ENCODE measurements at regions not wholly inside any gene's neighbourhood (a gene's known extent, or its start where the extent isn't known, plus 50 kb on each side); places are given as distances from the start of the nearest gene placed in this dataset.
A peak's percentile ranks its signal among the peaks of the same experiment; 100 is the strongest.

- Histone ChIP-seq H3K27me3 (ENCODE audit: control insufficient read depth, insufficient read depth) (no peaks in the 10 kb centered on the region), H3K9me3 (ENCODE audit: control insufficient read depth, low read length) (no peaks in the 10 kb centered on the region), H3K27ac (ENCODE audit: low read length) (no peak overlapping the region), H3K4me3 (ENCODE audit: low read length) (no peak overlapping the region), H3K4me1 (ENCODE audit: control insufficient read depth, insufficient read depth, low read length) (no peaks in the 10 kb centered on the region)
- 86% methylated on average over 1 of the region's 1 CpG for WGBS
- ATAC-seq (no peak), DNase-seq (no peak)
- intact Hi-C loops (cut with DNase I), result no loop called here
Observed at GRCh38 chr11:30116512-30116911, 99.7 kb upstream of the KCNA4 start.

- WGBS, result 86% methylated on average over 4 of the region's 4 CpGs
- Histone ChIP-seq H3K9me3 (ENCODE audit: control insufficient read depth, low read length) (no peaks in the 10 kb centered on the region), H3K27me3 (ENCODE audit: control insufficient read depth, insufficient read depth) (no peaks in the 10 kb centered on the region), H3K4me1 (ENCODE audit: control insufficient read depth, insufficient read depth, low read length) (no peaks in the 10 kb centered on the region), H3K4me3 (ENCODE audit: low read length) (no peak overlapping the region), H3K27ac (ENCODE audit: low read length) (no peak overlapping the region)
- ATAC-seq (no peak), DNase-seq (no peak)
- intact Hi-C loops (cut with DNase I), result loop anchor here in 1 of 4 donors (10.0 kb wide), 1 partner anchor 795 kb away; no protein-coding TSS in a partner anchor
Observed at GRCh38 chr11:30120045-30120589, 103.3 kb upstream of the KCNA4 start.

- H3K27ac ChIP-seq (ENCODE audit: low read length), result no peak overlapping the region
- H3K4me3 ChIP-seq (ENCODE audit: low read length), result no peak overlapping the region
- H3K27me3 ChIP-seq (ENCODE audit: control insufficient read depth, insufficient read depth), result no peaks in the 10 kb centered on the region
- WGBS, result 55% methylated on average over 2 of the region's 2 CpGs
- ATAC-seq (no peak), DNase-seq (no peak)
- no peaks in the 10 kb centered on the region for H3K4me1 ChIP-seq (ENCODE audit: control insufficient read depth, insufficient read depth, low read length)
- H3K9me3 ChIP-seq (ENCODE audit: control insufficient read depth, low read length), result no peaks in the 10 kb centered on the region
- intact Hi-C loops (cut with DNase I), result loop anchor here in 2 of 4 donors (5.0 to 10.0 kb wide), 2 partner anchors 72 to 789 kb away; no protein-coding TSS in a partner anchor
Observed at GRCh38 chr11:30125456-30125855, 105.4 kb upstream of the FSHB start.

GRCh38 chr11:30128269-30128932 is 102.4 kb upstream of the FSHB start:
- no peaks in the 10 kb centered on the region for H3K9me3 ChIP-seq (ENCODE audit: control insufficient read depth, low read length)
- 40% methylated on average over 3 of the region's 3 CpGs for WGBS
- intact Hi-C loops (cut with DNase I), result loop anchor here in 2 of 4 donors (5.0 to 10.0 kb wide), 2 partner anchors 69 to 786 kb away; no protein-coding TSS in a partner anchor
- no peak overlapping the region for H3K27ac ChIP-seq (ENCODE audit: low read length)
- H3K4me3 ChIP-seq (ENCODE audit: low read length), result no peak overlapping the region
- H3K4me1 ChIP-seq (ENCODE audit: control insufficient read depth, insufficient read depth, low read length), result no peaks in the 10 kb centered on the region
- ATAC-seq (no peak), DNase-seq (no peak)
- H3K27me3 ChIP-seq (ENCODE audit: control insufficient read depth, insufficient read depth), result no peaks in the 10 kb centered on the region

GRCh38 chr11:30131535-30131934 is 99.3 kb upstream of the FSHB start:
- intact Hi-C loops (cut with DNase I), result loop anchor here in 1 of 4 donors (5.0 kb wide), 1 partner anchor 66 kb away; no protein-coding TSS in a partner anchor

GRCh38 chr11:30133281-30133680 is 97.5 kb upstream of the FSHB start:
- DNase-seq (no peak), ATAC-seq (no peak)
- Histone ChIP-seq H3K4me3 (ENCODE audit: low read length) (no peak overlapping the region), H3K4me1 (ENCODE audit: control insufficient read depth, insufficient read depth, low read length) (no peaks in the 10 kb centered on the region), H3K27ac (ENCODE audit: low read length) (no peak overlapping the region), H3K9me3 (ENCODE audit: control insufficient read depth, low read length) (no peaks in the 10 kb centered on the region), H3K27me3 (ENCODE audit: control insufficient read depth, insufficient read depth) (no peaks in the 10 kb centered on the region)
- 66% methylated on average over 4 of the region's 4 CpGs for WGBS
- intact Hi-C loops (cut with DNase I), result loop anchor here in 1 of 4 donors (5.0 kb wide), 1 partner anchor 64 kb away; no protein-coding TSS in a partner anchor

More at GRCh38 chr11:30131535-30131934, 99.3 kb upstream of the FSHB start:
- Histone ChIP-seq H3K27ac (ENCODE audit: low read length) (no peak overlapping the region), H3K9me3 (ENCODE audit: control insufficient read depth, low read length) (no peaks in the 10 kb centered on the region), H3K27me3 (ENCODE audit: control insufficient read depth, insufficient read depth) (no peaks in the 10 kb centered on the region), H3K4me3 (ENCODE audit: low read length) (no peak overlapping the region), H3K4me1 (ENCODE audit: control insufficient read depth, insufficient read depth, low read length) (no peaks in the 10 kb centered on the region)
- peak; percentile 45 to 87 for ATAC-seq
- no peak for DNase-seq
- 72% methylated on average over 2 of the region's 2 CpGs for WGBS

GRCh38 chr11:30143098-30143705 is 87.6 kb upstream of the FSHB start:
- DNase-seq (no peak), ATAC-seq (no peak)
- no peak overlapping the region for H3K4me3 ChIP-seq (ENCODE audit: low read length)
- WGBS, result 28% methylated on average over 3 of the region's 3 CpGs
- H3K9me3 ChIP-seq (ENCODE audit: control insufficient read depth, low read length), result no peaks in the 10 kb centered on the region
- H3K27ac ChIP-seq (ENCODE audit: low read length), result no peak overlapping the region
- no peaks in the 10 kb centered on the region for H3K27me3 ChIP-seq (ENCODE audit: control insufficient read depth, insufficient read depth)
- intact Hi-C loops (cut with DNase I), result no loop called here
- no peaks in the 10 kb centered on the region for H3K4me1 ChIP-seq (ENCODE audit: control insufficient read depth, insufficient read depth, low read length)

GRCh38 chr11:30147293-30147692 is 83.5 kb upstream of the FSHB start:
- Histone ChIP-seq H3K27ac (ENCODE audit: low read length) (no peak overlapping the region), H3K9me3 (ENCODE audit: control insufficient read depth, low read length) (no peaks in the 10 kb centered on the region), H3K27me3 (ENCODE audit: control insufficient read depth, insufficient read depth) (no peaks in the 10 kb centered on the region), H3K4me1 (ENCODE audit: control insufficient read depth, insufficient read depth, low read length) (no peaks in the 10 kb centered on the region), H3K4me3 (ENCODE audit: low read length) (no peak overlapping the region)
- WGBS, result 87% methylated on average over 5 of the region's 5 CpGs
- intact Hi-C loops (cut with DNase I), result no loop called here
- ATAC-seq (no peak), DNase-seq (no peak)

- H3K9me3 ChIP-seq (ENCODE audit: control insufficient read depth, low read length), result no peaks in the 10 kb centered on the region
- ATAC-seq (no peak), DNase-seq (no peak)
- no peak overlapping the region for H3K27ac ChIP-seq (ENCODE audit: low read length)
- WGBS, result 80% methylated on average over 1 of the region's 1 CpG
- no peaks in the 10 kb centered on the region for H3K4me1 ChIP-seq (ENCODE audit: control insufficient read depth, insufficient read depth, low read length)
- H3K4me3 ChIP-seq (ENCODE audit: low read length), result no peak overlapping the region
- no peaks in the 10 kb centered on the region for H3K27me3 ChIP-seq (ENCODE audit: control insufficient read depth, insufficient read depth)
- intact Hi-C loops (cut with DNase I), result no loop called here
Observed at GRCh38 chr11:30149998-30150397, 80.8 kb upstream of the FSHB start.

- intact Hi-C loops (cut with DNase I), result no loop called here
- peak; percentile 47 to 57 for ATAC-seq
- Histone ChIP-seq H3K27ac (ENCODE audit: low read length) (no peak overlapping the region), H3K4me3 (ENCODE audit: low read length) (no peak overlapping the region), H3K27me3 (ENCODE audit: control insufficient read depth, insufficient read depth) (no peaks in the 10 kb centered on the region), H3K4me1 (ENCODE audit: control insufficient read depth, insufficient read depth, low read length) (no peaks in the 10 kb centered on the region), H3K9me3 (ENCODE audit: control insufficient read depth, low read length) (no peaks in the 10 kb centered on the region)
- 11% methylated on average over 3 of the region's 3 CpGs for WGBS
- DNase-seq, result no peak
Observed at GRCh38 chr11:30150425-30150824, 80.4 kb upstream of the FSHB start.

- 84% methylated on average over 3 of the region's 3 CpGs for WGBS
- Histone ChIP-seq H3K4me3 (ENCODE audit: low read length) (no peak overlapping the region), H3K27ac (ENCODE audit: low read length) (no peak overlapping the region), H3K9me3 (ENCODE audit: control insufficient read depth, low read length) (no peaks in the 10 kb centered on the region), H3K4me1 (ENCODE audit: control insufficient read depth, insufficient read depth, low read length) (no peaks in the 10 kb centered on the region), H3K27me3 (ENCODE audit: control insufficient read depth, insufficient read depth) (no peaks in the 10 kb centered on the region)
- no peak for DNase-seq
- intact Hi-C loops (cut with DNase I), result no loop called here
- ATAC-seq, result no peak
Observed at GRCh38 chr11:30153008-30153407, 77.8 kb upstream of the FSHB start.
